Naive thymus-derived CD4-positive, alpha-beta T cell (primary cell): ENCODE measurements at regions not wholly inside any gene's neighbourhood (a gene's known extent, or its start where the extent isn't known, plus 50 kb on each side); places are given as distances from the start of the nearest gene placed in this dataset.
"Not testable (repeated sequence)": the region's sequence is repeated elsewhere in the genome, so short reads cannot be mapped to it uniquely, and the experiment has no call there.

ENCODE experiments used
- ATAC-seq: fragments of 150-1000 bp; cut with Tn5 transposase; 2 replicates; pipeline ENCODE4 v1.10.0; 2021; ENCODE audit warnings: mild to moderate bottlenecking, moderate library complexity
- CTCF ChIA-PET: fragments of 350-600 bp; sonication (Branson Sonifier 250); formaldehyde crosslinking; loops from one replicate; lab custom pipeline; 2021; ENCODE audit warnings: antibody characterized with exemption; lab: Charles Lee
- POLR2A ChIA-PET: fragments of 350-600 bp; sonication (Branson Sonifier 250); formaldehyde crosslinking; loops from one replicate; lab custom pipeline; 2021; ENCODE audit warnings: antibody characterized with exemption, inconsistent platforms; lab: Charles Lee
- DNase-seq, 9 donors: peaks; one replicate each; pipeline versions ENCODE4 v3.0.0 to v3.0.0-alpha.2; 2020 to 2022; ENCODE audit warnings: mixed read lengths in 1 of 9
- H3K27ac ChIP-seq: one replicate; pipeline ENCODE4 v1.7.0; 2013; ENCODE audit warnings: mild to moderate bottlenecking, low read depth, low read length, moderate library complexity
- H3K27me3 ChIP-seq, 2 donors: one replicate each; pipeline ENCODE4 v1.7.0; 2013; ENCODE audit warnings: low read length in 2 of 2, mild to moderate bottlenecking in 2 of 2, moderate library complexity in 2 of 2; ENCODE audit not compliant: control insufficient read depth in 2 of 2, insufficient read depth in 2 of 2
- H3K36me3 ChIP-seq, 3 experiments: 1 replicate in 2 of 3; 2 replicates in 1 of 3; pipeline ENCODE4 v1.7.0; 2013; ENCODE audit warnings: low read length in 3 of 3, mild to moderate bottlenecking in 3 of 3, moderate library complexity in 1 of 3; ENCODE audit not compliant: insufficient read depth in 3 of 3, control insufficient read depth in 2 of 3
- H3K4me1 ChIP-seq, 2 donors: one replicate each; pipeline ENCODE4 v1.7.0; 2013; ENCODE audit warnings: low read length in 2 of 2, mild to moderate bottlenecking in 2 of 2, moderate library complexity in 1 of 2; ENCODE audit not compliant: control insufficient read depth in 2 of 2, insufficient read depth in 2 of 2
- H3K4me3 ChIP-seq: 2 replicates; pipeline ENCODE4 v1.7.0; 2013; ENCODE audit warnings: mild to moderate bottlenecking, low read length
- H3K9me3 ChIP-seq, 3 experiments: 1 replicate in 2 of 3; 2 replicates in 1 of 3; pipeline ENCODE4 v1.7.0; 2013; ENCODE audit warnings: low read length in 3 of 3; ENCODE audit not compliant: control insufficient read depth in 2 of 3
- H3K27ac Mint-ChIP-seq, 9 donors: one replicate each; pipeline ENCODE4 v1.8.0; 2020 to 2022; ENCODE audit warnings: mixed read lengths in 9 of 9, mild to moderate bottlenecking in 8 of 9, moderate library complexity in 5 of 9, inconsistent platforms in 2 of 9
- H3K27me3 Mint-ChIP-seq, 5 donors: one replicate each; pipeline ENCODE4 v1.8.0; 2021 to 2022; ENCODE audit warnings: mixed read lengths in 5 of 5, mild to moderate bottlenecking in 1 of 5
- H3K36me3 Mint-ChIP-seq, 5 donors: one replicate each; pipeline ENCODE4 v1.8.0; 2020 to 2022; ENCODE audit warnings: mixed read lengths in 5 of 5, mild to moderate bottlenecking in 3 of 5, inconsistent platforms in 1 of 5
- H3K4me1 Mint-ChIP-seq, 7 donors: one replicate each; pipeline ENCODE4 v1.8.0; 2020 to 2022; ENCODE audit warnings: mixed read lengths in 7 of 7, mild to moderate bottlenecking in 3 of 7, inconsistent platforms in 1 of 7
- H3K4me3 Mint-ChIP-seq, 10 donors: one replicate each; pipeline ENCODE4 v1.8.0; 2020 to 2022; ENCODE audit warnings: mild to moderate bottlenecking in 10 of 10, mixed read lengths in 10 of 10, moderate library complexity in 6 of 10, inconsistent platforms in 2 of 10
- H3K9me3 Mint-ChIP-seq, 11 donors: one replicate each; pipeline ENCODE4 v1.8.0; 2020 to 2022; ENCODE audit warnings: mixed read lengths in 11 of 11, mild to moderate bottlenecking in 4 of 11, inconsistent platforms in 1 of 11, moderate library complexity in 1 of 11
- intact Hi-C, 2 donors: fragments of 100-400 bp; cut with micrococcal nuclease; formaldehyde crosslinking; loops; one replicate each; pipeline ENCODE4 v1.15.1; 2023

GRCh38 chr13:61546911-61547310, 131.3 kb upstream of the PCDH20 start:
- no peaks in the 10 kb centered on the region for H3K4me1 ChIP-seq
- ATAC-seq: no peak
- Mint-ChIP-seq H3K9me3 (peaks cover 0 to 8% (median 3%) of the 10 kb centered on the region in 11 donors), H3K4me1 (no peaks in the 10 kb centered on the region), H3K4me3 (no peak overlapping the region), H3K36me3 (no peaks in the 10 kb centered on the region), H3K27me3 (no peaks in the 10 kb centered on the region), H3K27ac (no peak overlapping the region)
- ChIA-PET POLR2A (no interaction called here), CTCF (no interaction called here)
- H3K36me3 ChIP-seq: no peaks in the 10 kb centered on the region
- H3K27ac ChIP-seq: no peak overlapping the region
- no peak overlapping the region for H3K4me3 ChIP-seq
- H3K9me3 ChIP-seq: no peaks in the 10 kb centered on the region
- intact Hi-C loops: no loop called here
- no peak for DNase-seq
- H3K27me3 ChIP-seq: no peaks in the 10 kb centered on the region

- Mint-ChIP-seq H3K27me3 (no peaks in the 10 kb centered on the region), H3K36me3 (no peaks in the 10 kb centered on the region), H3K9me3 (peaks cover 0 to 7% (median 2%) of the 10 kb centered on the region in 11 donors), H3K4me1 (no peaks in the 10 kb centered on the region), H3K27ac (no peak overlapping the region), H3K4me3 (no peak overlapping the region)
- no peak overlapping the region for H3K27ac ChIP-seq
- ATAC-seq: no peak
- H3K4me3 ChIP-seq: no peak overlapping the region
- no peaks in the 10 kb centered on the region for H3K36me3 ChIP-seq
- intact Hi-C loops: no loop called here
- no peaks in the 10 kb centered on the region for H3K4me1 ChIP-seq
- H3K27me3 ChIP-seq: no peaks in the 10 kb centered on the region
- no peaks in the 10 kb centered on the region for H3K9me3 ChIP-seq
- POLR2A ChIA-PET: no interaction called here
- CTCF ChIA-PET: no interaction called here
- no peak for DNase-seq
These were observed 130.8 kb upstream of the PCDH20 start for GRCh38 chr13:61546413-61546812.

GRCh38 chr13:61536433-61536832, 120.8 kb upstream of the PCDH20 start:
- DNase-seq: no peak
- no peaks in the 10 kb centered on the region for H3K36me3 ChIP-seq
- peaks cover 0 to 9% (median 3%) of the 10 kb centered on the region in 11 donors for H3K9me3 Mint-ChIP-seq
- H3K36me3 Mint-ChIP-seq: no peaks in the 10 kb centered on the region
- CTCF ChIA-PET: no interaction called here
- no peak overlapping the region for H3K27ac Mint-ChIP-seq
- H3K9me3 ChIP-seq: no peaks in the 10 kb centered on the region
- H3K4me1 Mint-ChIP-seq: no peaks in the 10 kb centered on the region
- H3K27me3 Mint-ChIP-seq: no peaks in the 10 kb centered on the region
- H3K27me3 ChIP-seq: no peaks in the 10 kb centered on the region
- intact Hi-C loops: no loop called here
- H3K4me3 ChIP-seq: no peak overlapping the region
- POLR2A ChIA-PET: no interaction called here
- no peak overlapping the region for H3K27ac ChIP-seq
- no peak overlapping the region for H3K4me3 Mint-ChIP-seq
- H3K4me1 ChIP-seq: no peaks in the 10 kb centered on the region
- no peak for ATAC-seq

DNA sequence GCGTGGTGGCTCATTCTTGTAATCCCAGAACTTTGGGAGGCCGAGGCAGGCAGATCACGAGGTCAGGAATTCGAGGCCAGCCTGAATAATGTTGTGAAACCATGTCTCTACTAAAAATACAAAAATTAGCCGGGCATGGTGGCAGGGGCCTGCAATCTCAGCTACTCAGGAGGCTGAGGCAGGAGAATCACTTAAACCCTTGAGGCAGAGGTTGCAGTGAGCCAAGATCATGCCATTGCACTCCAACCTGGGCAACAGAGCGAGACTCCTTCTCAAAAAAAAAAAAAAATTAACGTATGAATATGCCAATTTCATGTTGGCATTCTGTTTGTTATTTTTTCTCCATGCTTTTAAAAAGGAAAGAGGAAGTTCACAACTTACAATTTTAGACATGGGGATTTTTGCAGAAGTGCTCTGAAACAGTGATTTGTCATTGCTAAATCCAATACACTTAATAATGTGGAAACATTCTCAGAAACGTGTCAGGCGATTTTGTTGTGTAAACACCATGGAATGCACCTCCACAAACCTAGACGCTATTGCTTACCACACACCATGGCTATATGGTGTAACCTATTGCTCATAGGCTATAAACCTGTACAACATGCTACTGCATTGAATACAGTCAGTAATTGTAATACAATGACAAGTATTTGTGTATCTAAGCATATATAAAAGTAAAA, 115.9 kb upstream of the PCDH20 start:
- Mint-ChIP-seq H3K27me3 (no peaks in the 10 kb centered on the region), H3K4me1 (no peaks in the 10 kb centered on the region), H3K36me3 (no peaks in the 10 kb centered on the region), H3K4me3 (no peak overlapping the region), H3K9me3 (peaks cover 0 to 10% (median 5%) of the 10 kb centered on the region in 11 donors), H3K27ac (no peak overlapping the region)
- Histone ChIP-seq H3K4me3 (no peak overlapping the region), H3K9me3 (no peaks in the 10 kb centered on the region), H3K27ac (no peak overlapping the region), H3K4me1 (no peaks in the 10 kb centered on the region), H3K36me3 (no peaks in the 10 kb centered on the region), H3K27me3 (no peaks in the 10 kb centered on the region)
- ATAC-seq (no peak), DNase-seq (no peak)
- intact Hi-C loops: no loop called here
- ChIA-PET CTCF (no interaction called here), POLR2A (no interaction called here)

- H3K9me3 Mint-ChIP-seq, H3K27ac Mint-ChIP-seq, POLR2A ChIA-PET, H3K4me1 Mint-ChIP-seq, H3K4me3 ChIP-seq, H3K4me3 Mint-ChIP-seq, H3K9me3 ChIP-seq, H3K4me1 ChIP-seq, DNase-seq, H3K27me3 Mint-ChIP-seq, H3K27me3 ChIP-seq, ATAC-seq, H3K27ac ChIP-seq, CTCF ChIA-PET, intact Hi-C loops, H3K36me3 ChIP-seq, H3K36me3 Mint-ChIP-seq: not testable (repeated sequence)
These were observed 103.6 kb upstream of the PCDH20 start for GRCh38 chr13:61519214-61519613.

DNA sequence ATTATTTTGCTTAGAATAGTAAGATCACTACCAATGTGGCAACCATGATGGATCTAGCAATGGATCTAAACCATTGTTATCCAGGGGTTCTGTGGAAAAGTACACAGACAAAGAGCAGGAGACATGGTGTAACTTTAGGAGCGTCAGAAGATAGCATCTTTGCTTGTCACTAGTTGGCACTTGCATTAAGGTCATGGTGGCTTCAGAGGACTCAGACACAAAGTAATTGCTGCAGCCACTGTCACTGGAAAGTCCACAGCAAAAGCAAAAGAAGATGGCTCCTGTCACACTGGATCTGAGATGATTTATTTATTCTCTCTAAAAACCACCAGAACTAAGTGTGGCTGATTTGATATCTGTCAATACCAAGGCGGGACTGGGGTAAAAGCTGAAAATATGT, 93.3 kb upstream of the PCDH20 start:
- no peaks in the 10 kb centered on the region for H3K36me3 ChIP-seq
- no peak for DNase-seq
- Mint-ChIP-seq H3K27ac (no peak overlapping the region), H3K9me3 (peaks cover 0 to 27% (median 3%) of the 10 kb centered on the region in 11 donors), H3K27me3 (no peaks in the 10 kb centered on the region), H3K4me3 (no peak overlapping the region), H3K36me3 (no peaks in the 10 kb centered on the region), H3K4me1 (no peaks in the 10 kb centered on the region)
- intact Hi-C loops: no loop called here
- H3K4me1 ChIP-seq: no peaks in the 10 kb centered on the region
- CTCF ChIA-PET: no interaction called here
- POLR2A ChIA-PET: no interaction called here
- no peak overlapping the region for H3K4me3 ChIP-seq
- H3K27me3 ChIP-seq: no peaks in the 10 kb centered on the region
- no peak overlapping the region for H3K27ac ChIP-seq
- no peak for ATAC-seq
- H3K9me3 ChIP-seq: no peaks in the 10 kb centered on the region

- no peak overlapping the region for H3K27ac ChIP-seq
- ATAC-seq (no peak), DNase-seq (no peak)
- no peaks in the 10 kb centered on the region for H3K4me1 Mint-ChIP-seq
- intact Hi-C loops: no loop called here
- peaks cover 0 to 7% (median 2%) of the 10 kb centered on the region in 11 donors for H3K9me3 Mint-ChIP-seq
- no peak overlapping the region for H3K4me3 ChIP-seq
- H3K4me3 Mint-ChIP-seq: no peak overlapping the region
- H3K27me3 ChIP-seq: no peaks in the 10 kb centered on the region
- CTCF ChIA-PET: no interaction called here
- H3K4me1 ChIP-seq: no peaks in the 10 kb centered on the region
- H3K9me3 ChIP-seq: no peaks in the 10 kb centered on the region
- H3K36me3 ChIP-seq: no peaks in the 10 kb centered on the region
- no peaks in the 10 kb centered on the region for H3K36me3 Mint-ChIP-seq
- H3K27me3 Mint-ChIP-seq: no peaks in the 10 kb centered on the region
- POLR2A ChIA-PET: no interaction called here
- H3K27ac Mint-ChIP-seq: no peak overlapping the region
These were observed 84.5 kb upstream of the PCDH20 start for GRCh38 chr13:61500176-61500575.
